ENCODE measurements at regions not wholly inside any gene's neighbourhood (a gene's known extent, or its start where the extent isn't known, plus 50 kb on each side); places are given as distances from the start of the nearest gene placed in this dataset.

GRCh38 chr1:90296327-90296726 is 301.4 kb downstream of the ZNF326 start:
- Histone ChIP-seq H3K9me3 (replicated peaks; ENCODE audit: control insufficient read depth, insufficient read depth, low read length) (no peaks in the 10 kb centered on the region), H3K79me2 (ENCODE audit: control insufficient read depth, insufficient read depth, low read length) (no peaks in the 10 kb centered on the region), H3K9ac (replicated peaks; ENCODE audit: extremely low read depth, insufficient read depth, low read length) (no peak overlapping the region), H3K27me3 (ENCODE audit: control insufficient read depth in 2 of 2, insufficient read depth in 2 of 2, low read length in 2 of 2) (peaks cover 0 to 4% of the 10 kb centered on the region in 2 experiments), H2AFZ (ENCODE audit: low read depth, low read length) (no peak overlapping the region), H3K4me2 (ENCODE audit: insufficient read depth, low read length) (no peak overlapping the region), H3K4me1 (ENCODE audit: control insufficient read depth, extremely low read depth, insufficient read depth, low read length) (no peaks in the 10 kb centered on the region), H3K27ac (ENCODE audit: insufficient read depth, low read depth, low read length) (no peak overlapping the region), H4K20me1 (replicated peaks; ENCODE audit: control insufficient read depth, extremely low read depth, insufficient read depth, low read length) (no peaks in the 10 kb centered on the region), H3K4me3 (replicated peaks in 1 of 3; ENCODE audit: insufficient read depth in 1 of 3, low read depth in 1 of 3, low read length in 3 of 3) (no peak overlapping the region), H3K36me3 (ENCODE audit: control insufficient read depth in 2 of 2, extremely low read depth in 1 of 2, insufficient read depth in 2 of 2, low read length in 2 of 2) (no peaks in the 10 kb centered on the region), H3K9me1 (replicated peaks; ENCODE audit: control insufficient read depth, extremely low read depth, insufficient read depth, low read length) (no peaks in the 10 kb centered on the region)
- DNase-seq (ENCODE audit: low read depth, low spot score): no peak
- dilution Hi-C loops (cut with MboI; ENCODE audit: extremely low pct_ligation_motif_present, low sequenced_read_pairs): no loop called here
- ChIA-PET POLR2A (no interaction called here), CTCF (no interaction called here)
- no TSS peak for BruUV-seq (replicated peaks)
- no peak for FAIRE-seq
- intact Hi-C loops (cut with micrococcal nuclease): no loop called here
- TF ChIP-seq GATA2 (IDR thresholded peaks at IDR 0.05; ENCODE audit: insufficient read depth, insufficient read length, low read depth, low read length) (no peak), POLR2A (IDR thresholded peaks at IDR 0.05; ENCODE audit: low read depth, low read length) (no peak), MYC (IDR thresholded peaks at IDR 0.05; ENCODE audit: low read depth, low read length) (no peak), FOS (IDR thresholded peaks at IDR 0.05; ENCODE audit: borderline replicate concordance, insufficient read depth, low read length) (no peak), EZH2 (IDR thresholded peaks at IDR 0.05; ENCODE audit: borderline replicate concordance, low read depth, low read length, severe bottlenecking) (no peak)

DNA sequence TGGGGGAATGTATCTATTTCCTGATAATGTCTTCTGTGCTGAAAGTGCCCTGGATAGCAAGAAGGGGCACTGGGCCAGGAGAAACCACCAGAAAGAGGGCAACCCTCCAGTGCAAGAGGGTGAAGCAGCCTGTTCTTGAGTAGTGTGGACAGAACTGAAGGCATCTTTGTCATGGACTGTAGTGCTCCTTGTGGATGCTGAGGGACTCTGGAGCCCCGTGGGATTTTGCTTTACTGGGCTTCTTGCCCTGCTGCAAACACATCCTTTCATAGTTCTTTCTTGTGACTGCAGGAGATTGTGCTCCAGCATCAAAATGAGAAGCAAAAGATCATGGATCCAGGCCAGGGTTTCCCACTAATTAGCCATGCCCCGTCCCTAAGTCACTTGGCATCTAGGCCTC is 300.6 kb downstream of the ZNF326 start:
- no peak overlapping the region for H2AFZ ChIP-seq (ENCODE audit: low read depth, low read length)
- no peaks in the 10 kb centered on the region for H3K9me1 ChIP-seq (replicated peaks; ENCODE audit: control insufficient read depth, extremely low read depth, insufficient read depth, low read length)
- H3K36me3 ChIP-seq (ENCODE audit: control insufficient read depth in 2 of 2, extremely low read depth in 1 of 2, insufficient read depth in 2 of 2, low read length in 2 of 2): no peaks in the 10 kb centered on the region
- TF ChIP-seq EZH2 (IDR thresholded peaks at IDR 0.05; ENCODE audit: borderline replicate concordance, low read depth, low read length, severe bottlenecking) (no peak), JUN (IDR thresholded peaks at IDR 0.05; ENCODE audit: borderline replicate concordance, insufficient read depth, insufficient read length, low read depth) (no peak), GATA2 (IDR thresholded peaks at IDR 0.05; ENCODE audit: insufficient read depth, insufficient read length, low read depth, low read length) (no peak), POLR2AphosphoS5 (IDR thresholded peaks at IDR 0.05; ENCODE audit: insufficient read depth, low read depth, low read length) (no peak), POLR2A (IDR thresholded peaks at IDR 0.05; ENCODE audit: low read depth, low read length) (no peak), FOS (IDR thresholded peaks at IDR 0.05; ENCODE audit: borderline replicate concordance, insufficient read depth, low read length) (no peak), MYC (IDR thresholded peaks at IDR 0.05; ENCODE audit: low read depth, low read length) (no peak)
- TF ChIP-seq, protein P1, sequence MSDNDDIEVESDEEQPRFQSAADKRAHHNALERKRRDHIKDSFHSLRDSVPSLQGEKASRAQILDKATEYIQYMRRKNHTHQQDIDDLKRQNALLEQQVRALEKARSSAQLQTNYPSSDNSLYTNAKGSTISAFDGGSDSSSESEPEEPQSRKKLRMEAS (IDR thresholded peaks at IDR 0.05; ENCODE audit: insufficient read depth, insufficient read length): no peak
- TF ChIP-seq, protein P2, sequence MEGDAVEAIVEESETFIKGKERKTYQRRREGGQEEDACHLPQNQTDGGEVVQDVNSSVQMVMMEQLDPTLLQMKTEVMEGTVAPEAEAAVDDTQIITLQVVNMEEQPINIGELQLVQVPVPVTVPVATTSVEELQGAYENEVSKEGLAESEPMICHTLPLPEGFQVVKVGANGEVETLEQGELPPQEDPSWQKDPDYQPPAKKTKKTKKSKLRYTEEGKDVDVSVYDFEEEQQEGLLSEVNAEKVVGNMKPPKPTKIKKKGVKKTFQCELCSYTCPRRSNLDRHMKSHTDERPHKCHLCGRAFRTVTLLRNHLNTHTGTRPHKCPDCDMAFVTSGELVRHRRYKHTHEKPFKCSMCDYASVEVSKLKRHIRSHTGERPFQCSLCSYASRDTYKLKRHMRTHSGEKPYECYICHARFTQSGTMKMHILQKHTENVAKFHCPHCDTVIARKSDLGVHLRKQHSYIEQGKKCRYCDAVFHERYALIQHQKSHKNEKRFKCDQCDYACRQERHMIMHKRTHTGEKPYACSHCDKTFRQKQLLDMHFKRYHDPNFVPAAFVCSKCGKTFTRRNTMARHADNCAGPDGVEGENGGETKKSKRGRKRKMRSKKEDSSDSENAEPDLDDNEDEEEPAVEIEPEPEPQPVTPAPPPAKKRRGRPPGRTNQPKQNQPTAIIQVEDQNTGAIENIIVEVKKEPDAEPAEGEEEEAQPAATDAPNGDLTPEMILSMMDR (IDR thresholded peaks at IDR 0.05; ENCODE audit: extremely low read depth in 1 of 2, insufficient read depth in 1 of 2, low read depth in 1 of 2, low read length in 2 of 2): no peak
- CTCF ChIA-PET: no interaction called here
- no TSS peak for BruUV-seq (replicated peaks)
- intact Hi-C loops (cut with micrococcal nuclease): no loop called here
- H3K27ac ChIP-seq (ENCODE audit: insufficient read depth, low read depth, low read length): no peak overlapping the region
- H3K4me3 ChIP-seq (replicated peaks in 1 of 3; ENCODE audit: insufficient read depth in 1 of 3, low read depth in 1 of 3, low read length in 3 of 3): no peak overlapping the region
- DNase-seq (ENCODE audit: low read depth, low spot score) (no peak), FAIRE-seq (no peak)
- dilution Hi-C loops (cut with MboI; ENCODE audit: extremely low pct_ligation_motif_present, low sequenced_read_pairs): no loop called here
- no peak overlapping the region for H3K9ac ChIP-seq (replicated peaks; ENCODE audit: extremely low read depth, insufficient read depth, low read length)
- no peaks in the 10 kb centered on the region for H4K20me1 ChIP-seq (replicated peaks; ENCODE audit: control insufficient read depth, extremely low read depth, insufficient read depth, low read length)
- no peaks in the 10 kb centered on the region for H3K4me1 ChIP-seq (ENCODE audit: control insufficient read depth, extremely low read depth, insufficient read depth, low read length)
- H3K79me2 ChIP-seq (ENCODE audit: control insufficient read depth, insufficient read depth, low read length): no peaks in the 10 kb centered on the region
- H3K27me3 ChIP-seq (ENCODE audit: control insufficient read depth in 2 of 2, insufficient read depth in 2 of 2, low read length in 2 of 2): peaks cover 0 to 4% of the 10 kb centered on the region in 2 experiments
- POLR2A ChIA-PET: no interaction called here
- no peaks in the 10 kb centered on the region for H3K9me3 ChIP-seq (replicated peaks; ENCODE audit: control insufficient read depth, insufficient read depth, low read length)
- H3K4me2 ChIP-seq (ENCODE audit: insufficient read depth, low read length): no peak overlapping the region

All from endothelial cell of umbilical vein (primary cell).